GM19238 (cell line): ENCODE measurements at regions not wholly inside any gene's neighbourhood (a gene's known extent, or its start where the extent isn't known, plus 50 kb on each side); places are given as distances from the start of the nearest gene placed in this dataset.

ENCODE experiments used
- DNase-seq: peaks from one replicate; pipeline ENCODE4 v3.0.0; 2011; ENCODE audit warnings: low spot score; ENCODE audit not compliant: insufficient read length

DNA sequence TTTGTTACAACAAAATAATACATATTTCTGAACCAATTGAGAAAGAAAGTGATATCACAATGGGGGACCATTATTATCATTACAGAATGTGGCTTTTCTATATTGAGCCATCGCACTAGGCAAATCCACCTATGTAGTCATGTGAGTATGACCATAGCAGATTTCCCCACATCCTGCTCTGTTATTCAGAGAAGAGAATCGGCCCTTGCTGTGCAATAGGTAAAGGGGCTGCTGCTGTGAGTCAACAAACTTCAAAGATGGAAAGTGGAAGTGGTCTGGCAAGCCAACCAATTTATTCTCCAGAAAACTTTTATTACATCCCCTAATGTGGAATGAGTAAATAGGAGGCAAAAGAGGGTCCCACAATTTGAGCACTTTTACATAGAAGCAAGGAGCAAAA is 573.4 kb downstream of the ETV1 start:
- no peak for DNase-seq

DNA sequence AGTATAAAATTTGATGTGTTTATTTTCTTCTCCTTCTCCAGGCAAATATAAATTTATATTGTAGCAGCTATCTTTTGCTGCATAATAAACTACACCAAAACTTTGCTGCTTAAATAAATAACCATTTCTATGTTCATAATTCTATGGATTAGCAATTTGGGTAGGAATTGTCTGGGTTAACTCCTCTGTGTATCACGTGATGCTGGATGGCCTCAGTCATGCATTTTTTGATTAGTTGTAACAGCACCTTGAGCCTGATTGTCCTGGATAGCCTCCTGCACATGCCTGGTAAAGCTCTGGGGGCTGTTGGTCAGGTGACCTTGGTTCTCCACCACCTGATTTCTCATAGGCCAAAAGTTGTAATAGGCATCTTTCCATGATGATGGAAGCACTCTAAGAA is 572.9 kb downstream of the ETV1 start:
- no peak for DNase-seq

DNA sequence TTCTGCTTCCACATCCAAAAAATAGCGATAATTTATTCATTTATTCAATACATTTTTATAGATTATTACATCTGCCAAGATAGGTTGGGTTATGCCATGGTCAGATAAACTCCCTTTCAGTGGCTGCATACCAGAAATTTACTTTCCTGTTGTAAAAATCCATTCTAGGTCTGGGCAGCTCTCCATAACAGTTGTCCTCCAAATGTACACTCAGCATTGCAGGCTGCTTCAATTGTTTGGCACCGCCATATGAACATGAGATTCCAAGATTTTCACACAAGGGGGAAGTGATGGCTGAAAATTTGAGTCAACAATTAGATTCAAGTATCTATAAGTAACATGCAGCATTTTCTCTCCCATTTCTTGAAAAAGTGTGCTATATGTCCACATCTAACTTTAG is 568.7 kb downstream of the ETV1 start:
- no peak for DNase-seq

DNA sequence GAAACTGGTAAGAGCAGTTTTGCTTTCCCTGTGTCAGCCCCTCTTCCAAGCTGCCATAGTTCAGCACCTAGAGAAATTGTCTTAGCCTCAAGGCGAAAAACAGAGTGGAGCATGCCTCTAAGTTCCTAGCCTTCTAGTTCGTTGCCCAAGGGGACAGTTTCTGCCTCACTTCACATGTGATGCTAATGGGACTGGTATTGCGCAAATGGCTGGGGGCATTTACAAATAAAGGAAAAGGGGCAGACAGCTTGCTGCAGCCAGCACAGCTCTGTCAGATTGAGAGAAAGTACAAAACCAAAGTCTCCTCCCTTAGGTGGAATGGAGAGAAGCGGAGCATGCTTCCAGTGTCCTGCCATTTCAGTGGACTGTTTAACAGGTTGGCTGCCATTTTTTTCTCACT is 567.7 kb downstream of the ETV1 start:
- DNase-seq = no peak

DNA sequence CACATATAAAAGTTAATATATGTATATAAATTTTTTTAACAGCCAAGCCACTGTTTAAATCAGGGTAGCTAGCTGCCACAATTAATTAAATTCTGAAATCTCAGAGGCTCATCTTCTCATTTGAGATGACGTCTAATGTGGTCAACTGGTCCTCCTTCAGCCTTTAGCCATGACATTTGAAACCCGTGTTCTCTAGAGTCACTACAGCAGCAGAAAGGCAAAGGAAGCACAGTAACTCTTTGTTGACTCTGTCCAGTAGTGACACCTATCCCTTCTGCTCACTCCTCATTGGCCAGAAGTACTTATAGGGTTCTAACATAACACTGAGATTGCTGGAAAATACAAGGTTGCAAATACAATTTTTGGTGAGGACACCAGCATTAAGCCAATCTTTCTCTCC is 555.5 kb downstream of the ETV1 start:
- DNase-seq = no peak

DNA sequence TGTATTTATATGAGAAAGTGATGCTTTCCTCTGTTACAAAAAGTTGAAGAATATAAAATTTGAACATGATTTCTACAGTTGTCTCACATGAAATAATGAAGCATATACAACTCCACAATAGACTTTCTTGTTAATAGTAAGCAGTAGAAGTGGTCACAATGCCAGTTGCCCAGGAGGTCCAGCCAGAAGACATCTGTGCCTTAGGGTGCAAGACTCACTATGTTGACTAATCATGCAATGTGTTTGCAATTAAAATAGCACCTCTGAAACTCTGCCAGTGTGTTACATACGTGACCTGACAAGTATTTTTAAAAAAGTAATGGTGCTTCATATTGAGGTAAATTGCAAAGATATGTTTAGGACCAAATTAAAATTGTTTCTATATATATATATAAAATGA is 547.2 kb downstream of the ETV1 start:
- no peak for DNase-seq

DNA sequence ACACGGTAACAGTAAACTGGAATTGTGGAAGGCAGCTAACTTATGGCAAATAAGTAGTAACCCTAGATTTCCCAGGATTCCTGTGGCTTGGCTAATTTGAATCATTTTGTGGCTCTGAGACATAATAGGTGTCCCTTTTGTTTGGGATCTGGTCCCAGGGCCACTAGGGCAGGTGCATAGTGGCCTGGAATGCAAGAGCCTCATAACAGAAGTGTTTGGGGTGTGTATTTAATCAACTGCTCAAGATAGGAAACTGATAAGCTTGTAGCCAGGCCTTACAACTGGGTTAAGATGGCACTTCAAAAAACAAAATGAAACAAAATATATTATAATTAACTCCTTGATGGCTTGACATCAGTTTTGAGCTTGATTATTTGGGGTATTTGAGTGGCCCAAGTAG is 541.8 kb downstream of the ETV1 start:
- DNase-seq = no peak

DNA sequence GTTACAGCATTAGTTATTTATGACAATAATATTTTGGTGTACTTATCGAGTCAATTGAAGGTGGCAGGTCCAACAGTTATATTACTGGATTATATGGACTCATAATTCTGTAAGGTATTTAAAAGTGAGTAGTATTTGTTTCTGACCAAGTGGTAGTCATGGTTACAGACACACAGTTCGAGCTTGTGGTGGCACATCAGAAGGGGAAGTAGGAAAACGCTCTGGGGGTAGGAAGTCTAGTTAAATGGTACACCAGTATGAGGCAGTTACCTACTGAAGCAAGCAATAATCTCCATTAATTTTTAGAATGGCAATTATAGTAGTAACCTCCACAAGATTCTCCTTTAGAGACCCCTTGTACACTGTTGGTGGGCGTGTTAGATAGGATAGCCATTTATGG is 541.2 kb downstream of the ETV1 start:
- no peak for DNase-seq

DNA sequence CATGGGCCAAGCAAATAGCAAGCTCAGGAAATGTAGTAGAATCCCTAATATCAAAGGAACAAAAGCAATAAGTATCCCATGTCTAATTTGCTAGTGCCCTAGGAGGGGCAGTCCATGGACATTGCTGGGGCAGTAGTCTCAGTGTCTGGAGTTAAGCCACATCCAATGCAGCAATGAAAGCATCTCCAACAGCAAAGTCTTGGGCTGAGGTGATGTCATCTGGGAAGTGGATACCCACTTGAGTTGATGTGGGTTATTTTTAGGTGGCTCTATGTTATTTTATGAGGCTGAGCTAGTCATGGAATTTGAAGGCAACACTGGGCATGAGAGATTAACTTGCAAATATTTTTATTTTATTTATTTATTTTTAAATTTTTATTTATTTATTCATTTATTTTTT is 540.0 kb downstream of the ETV1 start:
- DNase-seq = no peak

DNA sequence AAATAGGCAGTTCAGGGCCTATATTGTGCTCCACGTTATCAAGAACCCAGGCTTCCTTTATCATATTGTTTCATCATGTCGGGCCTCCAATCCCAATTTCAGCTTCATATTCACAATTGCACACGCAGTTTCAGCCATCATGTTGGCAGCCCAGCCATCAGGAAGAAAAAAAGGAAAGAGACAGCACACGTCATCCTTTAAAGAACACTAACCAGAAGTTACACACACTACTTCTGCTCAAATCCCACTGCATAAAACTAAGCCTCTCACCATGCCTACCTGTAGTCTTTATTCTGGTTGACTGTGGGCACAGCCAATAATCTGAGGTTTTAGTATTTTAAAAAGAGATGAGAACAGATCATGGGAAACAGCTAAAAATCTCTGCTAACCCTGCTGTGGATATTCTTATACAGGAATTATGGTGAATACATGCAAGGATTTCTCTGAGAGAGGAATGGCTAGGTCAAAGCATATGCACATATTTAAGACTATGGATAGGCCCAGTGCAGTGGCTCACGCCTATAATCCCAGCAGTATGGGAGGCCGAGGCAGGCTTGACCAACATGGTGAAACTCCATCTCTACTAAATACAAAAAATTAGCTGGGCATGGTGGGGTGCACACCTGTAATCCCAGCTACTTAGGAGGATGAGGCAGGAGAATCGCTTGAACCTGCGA is 534.4 kb downstream of the ETV1 start:
- no peak for DNase-seq

DNA sequence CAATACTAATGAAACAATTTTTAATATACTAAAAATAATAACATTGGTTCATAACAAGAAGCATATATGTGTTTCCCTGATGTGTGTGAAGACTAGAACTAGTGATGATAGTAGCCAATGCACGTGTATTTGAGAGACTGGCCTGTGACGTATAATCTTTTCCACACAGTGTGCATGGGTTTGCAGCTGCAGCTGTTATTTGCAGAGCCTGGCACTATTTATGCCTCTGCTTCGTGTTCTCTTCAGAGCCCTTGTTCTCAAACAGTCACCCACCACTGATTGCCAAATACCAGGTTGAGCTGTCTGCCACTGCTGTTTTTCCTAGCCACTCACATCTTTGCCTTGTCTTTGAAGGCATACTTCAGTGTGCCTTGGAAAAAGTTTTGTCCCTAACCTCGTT is 531.7 kb downstream of the ETV1 start:
- DNase-seq = no peak

DNA sequence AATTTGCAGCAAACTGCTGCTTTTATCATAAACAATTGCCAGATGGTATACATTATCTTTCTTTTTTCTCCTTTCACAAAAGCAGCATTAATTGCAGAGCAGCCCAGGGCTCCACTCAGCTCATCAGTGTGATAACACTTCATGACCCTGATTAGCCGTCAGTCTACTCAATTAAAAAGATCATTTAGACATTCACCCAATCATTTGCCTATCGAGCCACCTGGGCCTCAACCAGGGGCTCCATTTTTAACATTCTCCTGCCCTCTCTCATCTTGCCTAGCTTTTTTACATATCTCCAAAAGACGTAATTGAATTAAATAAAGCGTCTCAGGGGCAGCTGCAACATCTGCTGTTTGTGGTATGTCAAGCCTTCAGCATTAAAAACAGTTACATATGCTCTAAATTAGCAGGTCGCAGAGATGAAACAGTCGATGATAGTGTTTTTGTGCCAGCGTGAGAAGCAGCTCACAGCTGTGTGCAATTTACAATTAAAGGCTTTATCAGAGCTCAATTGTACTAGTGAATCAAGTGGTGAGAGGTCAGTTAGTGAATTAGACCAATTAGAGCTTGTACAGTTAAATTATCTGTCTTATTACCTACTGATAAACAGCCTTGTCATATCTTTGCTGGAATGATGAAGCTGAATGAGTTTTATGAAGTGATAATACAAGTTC is 522.5 kb downstream of the ETV1 start:
- no peak for DNase-seq

DNA sequence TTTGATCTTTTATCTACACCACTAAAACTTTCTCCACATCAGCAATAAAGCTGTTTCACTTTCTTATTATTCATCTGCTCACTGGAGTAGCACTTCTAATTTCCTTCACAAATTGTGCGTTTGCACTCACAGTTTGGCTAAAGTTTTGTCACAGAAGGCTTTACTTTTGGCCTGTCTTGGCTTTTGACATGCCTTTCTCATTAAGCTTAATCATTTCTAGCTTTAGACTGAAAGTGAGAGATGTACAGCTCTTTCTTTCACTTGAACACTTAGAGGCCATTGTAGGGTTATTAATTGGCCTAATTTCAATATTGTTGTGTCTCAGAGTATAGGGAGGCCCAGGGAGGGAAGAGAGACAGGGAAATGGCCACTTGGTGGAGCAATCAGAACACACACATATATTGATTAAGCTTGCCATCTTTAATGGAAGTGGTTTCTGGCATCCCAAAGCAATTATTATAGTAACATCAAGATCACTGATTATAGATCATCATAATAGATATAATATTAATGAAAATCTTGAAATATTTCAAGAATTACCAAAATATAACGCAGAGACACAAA is 512.5 kb downstream of the ETV1 start:
- DNase-seq = no peak

DNA sequence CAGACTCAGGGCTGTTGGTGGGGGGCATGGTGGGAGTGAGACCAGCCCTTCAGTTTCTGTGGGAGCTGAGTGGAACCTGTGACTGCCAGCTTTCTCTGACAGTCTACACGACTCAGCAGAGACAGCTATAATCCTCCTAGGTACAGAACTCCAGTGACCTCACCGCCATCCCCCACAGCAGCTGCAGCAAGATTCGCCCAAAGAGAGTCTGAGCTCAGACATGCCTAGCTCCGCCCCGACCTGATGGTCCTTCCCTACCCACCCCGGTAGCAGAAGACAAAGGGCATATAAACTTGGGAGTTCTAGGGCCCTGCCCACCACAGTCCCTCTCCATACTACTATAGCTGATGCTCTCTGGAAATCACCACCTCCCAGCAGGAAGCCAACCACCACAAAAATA is 500.1 kb downstream of the ETV1 start:
- no peak for DNase-seq

DNA sequence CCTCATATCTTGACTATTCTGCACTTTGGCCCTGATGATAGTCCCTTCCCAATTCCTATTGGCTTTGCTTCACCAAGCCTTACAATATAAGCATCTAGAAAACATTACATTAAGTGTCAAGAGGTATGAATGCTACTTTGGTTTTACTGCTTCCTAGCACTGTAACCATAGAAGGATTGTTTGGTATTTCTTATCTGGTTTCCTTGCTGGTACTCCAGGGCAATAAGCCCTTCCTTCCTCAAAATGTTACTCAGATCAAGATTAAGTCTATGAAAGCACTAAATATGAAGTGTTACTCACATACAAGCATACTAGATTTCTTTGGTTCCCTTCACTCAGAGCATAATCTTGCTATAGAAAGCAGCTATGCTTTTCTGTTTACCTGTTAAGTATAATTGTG is 492.5 kb downstream of the ETV1 start:
- no peak for DNase-seq

DNA sequence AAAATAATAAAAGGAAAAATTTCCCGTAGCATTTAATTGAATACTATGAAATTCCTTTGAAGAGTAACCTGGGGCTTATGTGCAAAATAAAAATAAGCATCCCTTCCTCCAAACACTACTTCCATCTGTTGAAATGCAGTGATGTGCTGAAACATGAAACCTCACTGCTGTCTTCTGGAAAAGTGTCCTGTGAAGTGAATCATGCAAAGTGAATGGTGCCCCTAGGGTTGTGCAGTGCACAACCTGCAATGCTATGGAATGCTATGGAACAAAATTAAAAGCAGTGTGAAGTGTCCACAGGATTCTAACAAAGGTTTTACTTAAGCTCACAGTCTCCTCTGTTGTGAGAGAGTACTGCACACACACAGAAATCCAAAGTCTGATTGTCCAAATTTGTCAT is 480.9 kb downstream of the ETV1 start:
- DNase-seq = no peak

DNA sequence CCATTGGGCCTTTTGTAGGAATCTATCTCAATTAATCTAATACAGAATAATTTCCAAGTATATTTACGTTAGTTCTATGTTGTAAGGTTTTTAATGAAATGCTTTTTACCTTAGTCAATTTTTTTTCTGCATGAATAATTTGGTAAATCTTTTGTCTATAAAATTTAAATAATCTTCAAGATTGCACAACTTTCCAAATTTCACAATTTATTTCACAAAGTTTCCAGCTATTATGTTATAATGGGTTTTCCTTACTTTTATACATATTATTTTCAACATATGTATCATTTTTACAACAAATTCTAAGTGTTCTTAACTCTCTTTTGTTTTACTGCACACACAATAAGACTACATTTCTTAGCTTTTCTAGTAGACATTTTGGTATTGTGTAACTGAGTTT is 470.7 kb downstream of the ETV1 start:
- DNase-seq = no peak

DNA sequence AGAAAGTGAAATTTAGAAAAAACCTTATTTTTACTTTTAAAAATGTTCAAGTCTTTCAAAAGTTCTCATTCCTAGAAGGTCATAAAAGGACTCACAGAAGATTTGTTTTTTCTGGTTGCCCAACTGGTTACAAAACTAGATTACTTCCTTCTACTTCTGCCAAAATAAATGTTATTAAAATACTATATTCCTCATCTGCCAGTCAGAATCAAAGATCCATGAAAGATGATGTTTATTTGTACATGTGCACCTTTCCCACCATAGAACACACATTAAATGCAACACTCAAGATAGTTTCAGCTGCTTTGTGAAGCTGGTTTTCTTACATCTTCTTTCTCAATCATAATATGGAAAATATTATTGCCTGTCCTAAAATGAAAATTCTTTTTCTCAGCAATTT is 465.4 kb downstream of the ETV1 start:
- DNase-seq = no peak

DNA sequence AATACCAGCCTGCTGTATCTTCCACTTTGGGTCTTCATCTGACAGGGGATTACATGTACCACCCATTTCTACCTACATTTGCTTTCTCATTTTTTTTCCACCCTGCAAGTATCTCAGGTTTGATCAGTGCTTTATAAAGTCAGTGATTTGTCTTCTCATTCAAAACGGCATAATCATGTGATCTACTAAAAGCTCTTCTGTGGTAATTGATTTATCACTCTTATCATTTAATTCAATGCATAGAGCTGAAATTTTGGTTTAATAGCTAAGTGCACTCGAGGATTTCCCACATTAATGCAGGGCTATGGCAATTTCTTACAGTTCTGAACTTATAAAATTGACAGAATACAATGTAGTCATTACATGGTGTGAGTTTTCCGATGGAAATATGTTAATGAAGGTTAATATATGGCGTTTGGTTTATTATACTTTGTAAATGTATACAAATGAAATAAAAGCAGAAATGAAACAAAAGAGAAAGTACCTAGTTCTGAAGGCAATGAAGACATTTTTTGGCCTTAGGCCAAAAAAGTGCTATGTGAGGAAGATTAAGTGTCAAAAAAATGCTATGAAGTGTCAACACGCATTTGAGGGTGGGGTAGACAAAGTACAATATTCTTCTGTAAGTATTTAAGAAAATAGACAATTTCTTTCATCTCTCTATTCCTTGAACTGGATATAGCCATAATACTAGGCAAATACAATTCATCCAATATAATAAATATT is 457.3 kb downstream of the ETV1 start:
- DNase-seq = no peak

DNA sequence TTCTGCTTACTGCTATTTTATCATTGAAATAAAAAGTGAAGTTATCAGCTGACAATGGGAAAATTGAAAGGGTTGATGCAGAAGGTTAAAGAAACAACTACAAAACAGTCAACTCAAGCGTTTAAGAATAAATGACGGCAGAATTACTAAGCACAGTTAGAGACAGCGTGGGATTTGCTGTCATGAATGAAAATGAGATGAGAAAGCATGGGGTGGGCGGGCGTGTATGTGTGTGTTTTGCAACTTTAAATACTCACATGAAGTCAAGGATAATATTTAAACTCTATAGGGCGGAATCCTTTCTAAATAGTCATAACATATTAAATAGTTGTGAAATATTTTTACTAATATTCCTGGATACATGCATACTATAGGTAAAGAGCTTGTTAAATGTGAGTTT is 450.8 kb downstream of the ETV1 start:
- no peak for DNase-seq

DNA sequence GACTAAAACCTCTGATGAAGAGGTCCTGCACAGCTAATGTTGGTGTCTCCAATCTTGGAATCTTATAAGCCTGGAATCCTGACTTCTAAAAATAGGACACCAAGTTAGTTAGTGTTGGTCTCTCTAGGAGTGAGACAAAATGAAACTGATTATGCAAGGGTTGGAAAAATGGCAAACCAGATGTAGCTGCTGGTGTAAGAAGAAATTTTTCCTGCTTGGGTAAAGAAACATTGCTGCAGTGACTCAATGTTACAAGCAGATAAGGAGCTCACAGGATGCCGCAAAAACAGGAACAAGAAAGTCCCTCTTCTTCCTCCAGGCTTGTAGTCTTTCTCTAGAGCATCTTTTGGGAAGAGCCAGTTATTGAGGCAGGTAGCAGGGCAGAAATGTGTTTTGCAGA is 449.0 kb downstream of the ETV1 start:
- DNase-seq = no peak

DNA sequence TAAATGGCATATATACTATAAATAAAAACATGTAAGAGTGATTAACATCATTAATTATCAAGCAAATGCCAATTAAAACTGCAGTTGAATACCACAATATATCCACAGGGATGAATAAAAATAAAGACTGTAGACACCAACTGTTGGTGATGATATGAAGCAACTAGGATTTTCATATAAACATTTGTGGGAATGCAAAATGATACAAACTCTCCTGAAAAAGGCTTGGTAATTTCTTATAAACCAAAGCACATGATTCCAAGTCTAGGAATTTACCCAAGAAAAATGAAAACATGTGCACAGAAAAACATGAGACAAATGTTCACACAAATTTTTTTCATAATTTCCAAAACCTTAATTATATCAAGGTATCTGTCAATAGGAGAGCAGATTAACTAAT is 448.1 kb downstream of the ETV1 start:
- DNase-seq = no peak

DNA sequence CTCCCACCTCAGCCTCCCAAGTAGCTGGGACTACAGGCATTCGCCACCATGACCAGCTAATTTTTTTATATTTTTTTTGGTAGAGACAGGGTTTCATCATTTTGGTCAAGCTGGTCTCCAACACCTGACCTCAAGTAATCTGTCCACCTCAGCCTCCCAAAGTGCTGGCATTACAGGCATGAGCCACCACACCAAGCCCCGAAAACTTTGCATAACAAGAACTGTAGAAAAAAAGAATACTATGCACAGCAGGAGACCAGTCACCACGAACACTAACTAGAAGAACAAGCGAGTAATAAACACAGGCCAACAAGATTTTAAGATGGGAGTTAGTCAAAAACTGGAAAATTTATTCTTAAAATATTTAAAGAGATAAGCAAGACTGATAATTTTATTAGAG is 447.0 kb downstream of the ETV1 start:
- DNase-seq = no peak
